B cell (primary cell): ENCODE measurements at regions not wholly inside any gene's neighbourhood (a gene's known extent, or its start where the extent isn't known, plus 50 kb on each side); places are given as distances from the start of the nearest gene placed in this dataset.
"Not testable (repeated sequence)": the region's sequence is repeated elsewhere in the genome, so short reads cannot be mapped to it uniquely, and the experiment has no call there.

Source experiments
- ATAC-seq: fragments of 200-7000 bp; cut with Tn5 transposase; one replicate; pipeline ENCODE4 v1.10.0; 2021; ENCODE audit warnings: low read depth, mild to moderate bottlenecking, moderate number of reproducible peaks, moderate library complexity
- CTCF ChIA-PET: fragments of 350-600 bp; sonication (Branson Sonifier 250); formaldehyde crosslinking; loops from one replicate; lab custom pipeline; 2021; ENCODE audit warnings: antibody characterized with exemption, inconsistent platforms; lab: Charles Lee
- POLR2A ChIA-PET: fragments of 350-600 bp; sonication (Branson Sonifier 250); formaldehyde crosslinking; loops from one replicate; lab custom pipeline; 2021; ENCODE audit warnings: antibody characterized with exemption; lab: Charles Lee
- DNase-seq: peaks from one replicate; pipeline ENCODE4 v3.0.0; 2013
- H2AFZ ChIP-seq: 2 replicates; pipeline ENCODE4 v1.6.1; 2012; ENCODE audit warnings: mild to moderate bottlenecking, low read depth, low read length; ENCODE audit not compliant: insufficient read depth, poor library complexity, severe bottlenecking
- H3K27ac ChIP-seq, 2 donors: 1 replicate in 1 of 2; 2 replicates in 1 of 2; pipeline ENCODE4 v1.5.1; 2012 to 2013; ENCODE audit warnings: low read length in 2 of 2, mild to moderate bottlenecking in 2 of 2, moderate library complexity in 1 of 2
- H3K27me3 ChIP-seq, 4 experiments: fragments of 200-600 bp in 1 of 4; sonication (generic) in 1 of 4; replicated peaks in 1 of 4; 1 replicate in 2 of 4; 2 replicates in 2 of 4; pipeline versions ENCODE4 v1.6.1 to v1.7.0; 2013 to 2016; ENCODE audit warnings: low read length in 3 of 4, mild to moderate bottlenecking in 2 of 4, mixed read lengths in 1 of 4, moderate library complexity in 1 of 4; ENCODE audit not compliant: insufficient read depth in 4 of 4, control insufficient read depth in 3 of 4; ENCODE audit errors: control extremely low read depth in 1 of 4
- H3K36me3 ChIP-seq, 2 experiments: replicated peaks in 1 of 2; 1 replicate in 1 of 2; 2 replicates in 1 of 2; pipeline versions ENCODE4 v1.6.1 to v1.7.1; 2013; ENCODE audit warnings: low read length in 1 of 2; ENCODE audit not compliant: insufficient read depth in 2 of 2, control insufficient read depth in 1 of 2; ENCODE audit errors: control extremely low read depth in 1 of 2, extremely low read depth in 1 of 2
- H3K4me1 ChIP-seq, 2 donors: fragments of 200-600 bp in 1 of 2; sonication (generic) in 1 of 2; 1 replicate in 1 of 2; 2 replicates in 1 of 2; pipeline versions ENCODE4 v1.5.1 to v1.6.1; 2013 to 2017; ENCODE audit warnings: low read length in 2 of 2; ENCODE audit not compliant: control insufficient read depth in 2 of 2, insufficient read depth in 2 of 2
- H3K4me2 ChIP-seq: replicated peaks from 2 replicates; pipeline ENCODE3; 2012; ENCODE audit warnings: mild to moderate bottlenecking, low read depth, low read length; ENCODE audit not compliant: poor library complexity, severe bottlenecking
- H3K4me3 ChIP-seq, 5 experiments: fragments of 200-600 bp in 1 of 5; sonication (generic) in 1 of 5; 1 replicate in 3 of 5; 2 replicates in 2 of 5; pipeline versions ENCODE4 v1.5.1 to v1.7.0; 2011 to 2016; ENCODE audit warnings: low read length in 4 of 5, mild to moderate bottlenecking in 4 of 5, low read depth in 2 of 5, control low read depth in 1 of 5, moderate library complexity in 1 of 5; ENCODE audit not compliant: insufficient read depth in 1 of 5; ENCODE audit errors: control extremely low read depth in 1 of 5, extremely low read depth in 1 of 5
- H3K79me2 ChIP-seq: fragments of 200-600 bp; sonication (generic); one replicate; pipeline ENCODE4 v1.6.0; 2016; ENCODE audit warnings: low read length; ENCODE audit not compliant: control insufficient read depth, insufficient read depth
- H3K9ac ChIP-seq: fragments of 200-600 bp; sonication (generic); 2 replicates; pipeline ENCODE4 v1.6.1; 2017; ENCODE audit warnings: mild to moderate bottlenecking, low read length, moderate library complexity
- H3K9me3 ChIP-seq, 3 donors: one replicate each; pipeline versions ENCODE4 v1.6.1 to v1.7.1; 2013; ENCODE audit warnings: low read length in 2 of 3; ENCODE audit not compliant: control insufficient read depth in 2 of 3, insufficient read depth in 1 of 3; ENCODE audit errors: control extremely low read depth in 1 of 3
- H4K20me1 ChIP-seq: 2 replicates; pipeline ENCODE4 v1.6.0; 2012; ENCODE audit warnings: mild to moderate bottlenecking, low read length; ENCODE audit not compliant: insufficient read depth, control insufficient read depth, poor library complexity, severe bottlenecking
- H3K27ac Mint-ChIP-seq: one replicate; pipeline ENCODE4 v1.8.0; 2021; ENCODE audit warnings: mixed read lengths
- H3K27me3 Mint-ChIP-seq: one replicate; pipeline ENCODE4 v1.8.0; 2021; ENCODE audit warnings: mixed read lengths
- H3K4me1 Mint-ChIP-seq: one replicate; pipeline ENCODE4 v1.8.0; 2021; ENCODE audit warnings: mixed read lengths
- H3K4me3 Mint-ChIP-seq: one replicate; pipeline ENCODE4 v1.8.0; 2021; ENCODE audit warnings: mixed read lengths
- H3K9me3 Mint-ChIP-seq: one replicate; pipeline ENCODE4 v1.8.0; 2022; ENCODE audit warnings: mixed read lengths; ENCODE audit not compliant: insufficient read depth
- EZH2 ChIP-seq: IDR thresholded peaks from 2 replicates; pipeline ENCODE4 v1.6.1; 2012; ENCODE audit warnings: borderline replicate concordance, low read depth, mild to moderate bottlenecking, moderate library complexity, low read length; ENCODE audit not compliant: insufficient read depth, poor library complexity, severe bottlenecking
- WGBS: methylation state at CpG from one replicate; pipeline ENCODE4 v1.1.5; 2013; ENCODE audit warnings: missing lambda C conversion rate; ENCODE audit not compliant: insufficient coverage; 5-methylcytosine and 5-hydroxymethylcytosine counted together
- intact Hi-C: fragments of 100-400 bp; cut with micrococcal nuclease; formaldehyde crosslinking; loops from one replicate; pipeline ENCODE4 v1.10.0; 2022
- TF ChIP-seq, protein P1 (sequence below): fragments of 200-600 bp; IDR thresholded peaks from one replicate; pipeline ENCODE4 v1.8.0; 2022; ENCODE audit warnings: antibody characterized with exemption, mild to moderate bottlenecking

- Histone ChIP-seq H3K4me3 (no peak overlapping the region), H3K4me1 (no peaks in the 10 kb centered on the region), H3K9ac (no peak overlapping the region), H3K27me3 (no peaks in the 10 kb centered on the region), H3K79me2 (no peaks in the 10 kb centered on the region), H3K9me3 (peaks cover 0 to 7% (median 0%) of the 10 kb centered on the region in 3 donors), H3K36me3 (no peaks in the 10 kb centered on the region), H4K20me1 (no peaks in the 10 kb centered on the region), H3K27ac (no peak overlapping the region), H3K4me2 (no peak overlapping the region), H2AFZ (no peak overlapping the region)
- ChIA-PET CTCF (no interaction called here), POLR2A (no interaction called here)
- Mint-ChIP-seq H3K27me3 (no peaks in the 10 kb centered on the region), H3K4me1 (no peaks in the 10 kb centered on the region), H3K9me3 (peaks cover 3% of the 10 kb centered on the region), H3K27ac (no peak overlapping the region), H3K4me3 (no peak overlapping the region)
- ATAC-seq (no peak), DNase-seq (no peak)
- TF ChIP-seq, protein P1, sequence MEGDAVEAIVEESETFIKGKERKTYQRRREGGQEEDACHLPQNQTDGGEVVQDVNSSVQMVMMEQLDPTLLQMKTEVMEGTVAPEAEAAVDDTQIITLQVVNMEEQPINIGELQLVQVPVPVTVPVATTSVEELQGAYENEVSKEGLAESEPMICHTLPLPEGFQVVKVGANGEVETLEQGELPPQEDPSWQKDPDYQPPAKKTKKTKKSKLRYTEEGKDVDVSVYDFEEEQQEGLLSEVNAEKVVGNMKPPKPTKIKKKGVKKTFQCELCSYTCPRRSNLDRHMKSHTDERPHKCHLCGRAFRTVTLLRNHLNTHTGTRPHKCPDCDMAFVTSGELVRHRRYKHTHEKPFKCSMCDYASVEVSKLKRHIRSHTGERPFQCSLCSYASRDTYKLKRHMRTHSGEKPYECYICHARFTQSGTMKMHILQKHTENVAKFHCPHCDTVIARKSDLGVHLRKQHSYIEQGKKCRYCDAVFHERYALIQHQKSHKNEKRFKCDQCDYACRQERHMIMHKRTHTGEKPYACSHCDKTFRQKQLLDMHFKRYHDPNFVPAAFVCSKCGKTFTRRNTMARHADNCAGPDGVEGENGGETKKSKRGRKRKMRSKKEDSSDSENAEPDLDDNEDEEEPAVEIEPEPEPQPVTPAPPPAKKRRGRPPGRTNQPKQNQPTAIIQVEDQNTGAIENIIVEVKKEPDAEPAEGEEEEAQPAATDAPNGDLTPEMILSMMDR, result no peak
- TF ChIP-seq EZH2, result no peak
- WGBS, result no CpG with 5 or more reads among the region's 1 CpG
- intact Hi-C loops, result no loop called here
Observed at GRCh38 chr5:32916648-32917047, 205.5 kb downstream of the NPR3 start.

DNA sequence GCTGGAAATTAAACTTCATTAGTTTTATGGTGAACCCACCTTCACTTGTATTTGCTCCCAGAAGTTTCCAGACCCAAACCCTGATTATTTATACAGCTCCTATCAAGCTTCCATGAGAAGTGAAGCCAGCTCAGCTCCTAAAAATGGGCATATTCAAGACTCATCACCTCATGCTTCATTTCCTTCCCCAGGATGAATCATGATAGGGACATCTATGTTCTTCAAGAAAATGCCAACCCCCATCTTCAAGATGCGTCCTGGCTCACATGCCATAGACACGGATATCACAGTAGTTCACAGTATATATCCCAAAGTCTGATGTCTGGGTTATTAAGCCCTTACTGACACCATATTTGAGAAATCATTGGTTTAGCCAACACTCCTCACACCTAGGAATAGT, 217.6 kb downstream of the NPR3 start:
- intact Hi-C loops, result no loop called here
- no peaks in the 10 kb centered on the region for H3K4me1 Mint-ChIP-seq

GRCh38 chr5:32931438-32931837, 220.3 kb downstream of the NPR3 start:
- H3K27me3 ChIP-seq, H4K20me1 ChIP-seq, H3K4me1 ChIP-seq, H3K4me1 Mint-ChIP-seq, H3K36me3 ChIP-seq, H3K9me3 ChIP-seq, CTCF ChIA-PET, DNase-seq, H3K4me3 ChIP-seq, H3K4me3 Mint-ChIP-seq, POLR2A ChIA-PET, H3K27me3 Mint-ChIP-seq, H3K27ac ChIP-seq, H3K4me2 ChIP-seq, H3K79me2 ChIP-seq, H3K9ac ChIP-seq, H3K9me3 Mint-ChIP-seq, H2AFZ ChIP-seq, ATAC-seq, H3K27ac Mint-ChIP-seq, intact Hi-C loops: not testable (repeated sequence)
- WGBS, result no CpG with 5 or more reads among the region's 1 CpG

More for the DNA sequence above, 217.6 kb downstream of the NPR3 start:
- Histone ChIP-seq H2AFZ (no peak overlapping the region), H3K4me2 (no peak overlapping the region), H3K4me3 (no peak overlapping the region), H3K27ac (no peak overlapping the region), H3K9ac (no peak overlapping the region), H3K27me3 (no peaks in the 10 kb centered on the region), H3K36me3 (no peaks in the 10 kb centered on the region), H4K20me1 (no peaks in the 10 kb centered on the region), H3K4me1 (no peaks in the 10 kb centered on the region), H3K9me3 (no peaks in the 10 kb centered on the region), H3K79me2 (no peaks in the 10 kb centered on the region)
- Mint-ChIP-seq H3K4me3 (no peak overlapping the region), H3K27me3 (no peaks in the 10 kb centered on the region), H3K9me3 (no peaks in the 10 kb centered on the region), H3K27ac (no peak overlapping the region)
- ChIA-PET CTCF (no interaction called here), POLR2A (no interaction called here)
- TF ChIP-seq, protein P1, result no peak
- no peak for TF ChIP-seq EZH2
- ATAC-seq, result no peak
- DNase-seq, result no peak
- no CpG with 5 or more reads among the region's 2 CpGs for WGBS
